AG09319 (cell line): ENCODE measurements at regions not wholly inside any gene's neighbourhood (a gene's known extent, or its start where the extent isn't known, plus 50 kb on each side); places are given as distances from the start of the nearest gene placed in this dataset.
"Not testable (repeated sequence)": the region's sequence is repeated elsewhere in the genome, so short reads cannot be mapped to it uniquely, and the experiment has no call there.

Source experiments
- DNase-seq: peaks from one replicate; pipeline ENCODE4 v3.0.0-alpha.2; 2010; ENCODE audit warnings: low read depth; ENCODE audit errors: extremely low read depth
- TF ChIP-seq, protein P1 (sequence below): IDR thresholded peaks from 2 replicates; pipeline ENCODE4 v1.5.1; 2011; ENCODE audit warnings: low read depth, mild to moderate bottlenecking, inconsistent platforms, low read length, moderate library complexity

DNA sequence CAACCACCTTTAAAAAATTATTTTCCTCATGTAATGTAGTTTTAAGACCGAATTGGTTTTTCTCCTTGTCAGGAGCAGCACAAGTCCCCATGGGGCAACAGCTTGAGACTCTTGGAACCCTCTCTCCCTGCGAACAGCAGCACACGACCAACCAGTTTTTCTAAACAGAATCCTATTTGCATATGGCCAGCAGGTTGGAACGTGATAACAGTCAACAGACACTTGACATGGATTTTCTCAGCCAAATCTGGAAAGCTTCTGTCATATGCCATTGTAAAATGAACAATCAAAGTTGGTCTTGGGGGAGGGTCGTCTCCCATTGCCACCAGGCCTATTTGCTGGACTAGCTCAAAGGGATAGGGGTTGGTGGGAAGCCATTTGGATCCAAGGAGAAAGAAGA is 1915.0 kb upstream of the FLRT2 start:
- DNase-seq, result no peak
- TF ChIP-seq, protein P1, sequence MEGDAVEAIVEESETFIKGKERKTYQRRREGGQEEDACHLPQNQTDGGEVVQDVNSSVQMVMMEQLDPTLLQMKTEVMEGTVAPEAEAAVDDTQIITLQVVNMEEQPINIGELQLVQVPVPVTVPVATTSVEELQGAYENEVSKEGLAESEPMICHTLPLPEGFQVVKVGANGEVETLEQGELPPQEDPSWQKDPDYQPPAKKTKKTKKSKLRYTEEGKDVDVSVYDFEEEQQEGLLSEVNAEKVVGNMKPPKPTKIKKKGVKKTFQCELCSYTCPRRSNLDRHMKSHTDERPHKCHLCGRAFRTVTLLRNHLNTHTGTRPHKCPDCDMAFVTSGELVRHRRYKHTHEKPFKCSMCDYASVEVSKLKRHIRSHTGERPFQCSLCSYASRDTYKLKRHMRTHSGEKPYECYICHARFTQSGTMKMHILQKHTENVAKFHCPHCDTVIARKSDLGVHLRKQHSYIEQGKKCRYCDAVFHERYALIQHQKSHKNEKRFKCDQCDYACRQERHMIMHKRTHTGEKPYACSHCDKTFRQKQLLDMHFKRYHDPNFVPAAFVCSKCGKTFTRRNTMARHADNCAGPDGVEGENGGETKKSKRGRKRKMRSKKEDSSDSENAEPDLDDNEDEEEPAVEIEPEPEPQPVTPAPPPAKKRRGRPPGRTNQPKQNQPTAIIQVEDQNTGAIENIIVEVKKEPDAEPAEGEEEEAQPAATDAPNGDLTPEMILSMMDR, result no peak

DNA sequence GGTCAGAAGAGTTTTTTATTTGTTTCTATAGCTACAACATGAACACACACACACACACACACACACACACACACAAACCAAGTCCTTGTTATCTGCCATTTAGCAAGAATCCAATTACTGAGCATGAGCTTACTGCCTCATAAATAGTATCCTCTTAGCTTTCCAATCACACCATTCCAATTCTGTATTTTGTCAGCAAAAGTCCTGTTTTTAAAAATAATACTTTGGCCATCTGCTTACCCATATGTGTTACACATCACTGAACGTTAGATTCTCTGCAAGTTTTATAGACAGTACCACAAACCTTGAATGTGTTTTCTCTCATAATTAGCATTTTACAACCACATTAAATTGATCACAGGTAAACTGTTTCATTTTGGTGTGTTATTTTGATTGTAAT is 1905.4 kb upstream of the FLRT2 start:
- no peak for DNase-seq
- TF ChIP-seq, protein P1, result no peak

DNA sequence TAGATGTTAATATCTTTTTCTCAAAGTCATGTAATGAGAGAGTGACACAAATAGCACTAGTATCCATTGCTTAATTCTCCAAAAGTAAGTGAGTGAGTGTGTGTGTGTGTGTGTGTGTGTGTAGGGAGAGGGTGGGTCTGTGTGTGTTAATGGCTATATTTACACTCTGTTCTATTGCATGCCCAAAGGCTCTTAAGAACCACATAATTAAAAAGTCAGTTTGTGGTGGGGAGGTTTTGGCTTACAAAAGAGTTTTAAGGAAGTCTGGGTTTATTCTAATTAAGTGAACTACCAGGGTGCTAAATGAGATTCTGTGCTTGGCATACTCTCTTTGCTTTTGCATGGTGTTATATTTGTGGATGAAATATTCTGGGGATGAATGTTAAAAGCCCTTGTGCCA is 1897.6 kb upstream of the FLRT2 start:
- DNase-seq, result no peak
- TF ChIP-seq, protein P1, result no peak

DNA sequence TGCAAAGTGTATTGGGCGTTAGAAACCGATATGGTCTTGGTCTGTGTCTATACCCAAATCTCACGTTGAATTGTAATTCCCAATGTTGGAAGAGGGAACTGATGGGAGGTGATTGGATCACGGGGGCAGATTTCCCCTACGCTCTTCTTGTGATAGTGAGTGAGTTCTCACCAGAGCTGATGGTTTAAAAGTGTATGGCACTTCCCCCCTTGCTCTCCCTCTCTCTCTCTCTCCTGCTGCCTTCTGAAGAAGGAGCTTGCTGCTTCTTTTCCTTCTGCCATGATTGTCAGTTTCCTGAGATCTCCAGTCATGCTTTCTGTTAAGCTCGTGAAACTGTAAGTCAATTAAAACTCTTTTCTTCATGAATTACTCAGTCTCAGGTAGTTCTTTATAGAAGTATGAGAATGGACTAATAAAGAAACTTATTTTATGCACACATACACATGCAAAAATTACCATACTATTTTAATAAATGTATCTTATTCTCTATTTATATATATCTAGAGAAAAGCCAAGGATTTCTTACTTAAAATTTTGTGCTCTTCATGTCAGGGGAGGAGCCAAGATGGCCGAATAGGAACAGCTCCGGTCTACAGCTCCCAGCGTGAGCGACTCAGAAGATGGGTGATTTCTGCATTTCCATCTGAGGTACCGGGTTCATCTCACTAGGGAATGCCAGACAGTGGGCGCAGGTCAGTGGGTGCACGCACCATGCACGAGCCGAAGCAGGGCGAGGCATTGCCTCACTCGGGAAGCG is 1891.0 kb upstream of the FLRT2 start:
- TF ChIP-seq, protein P1, result no peak
- DNase-seq, result no peak

DNA sequence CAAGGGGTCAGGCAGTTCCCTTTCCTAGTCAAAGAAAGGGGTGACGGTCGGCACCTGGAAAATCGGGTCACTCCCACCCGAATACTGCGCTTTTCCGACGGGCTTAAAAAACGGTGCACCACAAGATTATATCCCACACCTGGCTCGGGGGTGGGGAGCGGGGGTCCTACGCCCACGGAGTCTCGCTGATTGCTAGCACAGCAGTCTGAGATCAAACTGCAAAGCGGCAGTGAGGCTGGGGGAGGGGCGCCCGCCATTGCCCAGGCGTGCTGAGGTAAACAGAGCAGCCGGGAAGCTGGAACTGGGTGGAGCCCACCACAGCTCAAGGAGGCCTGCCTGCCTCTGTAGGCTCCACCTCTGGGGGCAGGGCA is 1890.5 kb upstream of the FLRT2 start:
- DNase-seq, result not testable (repeated sequence)

- TF ChIP-seq, protein P1, result no peak
- DNase-seq, result no peak
Measured at GRCh38 chr14:83646228-83646627, 1883.7 kb upstream of the FLRT2 start.

- no peak for DNase-seq
- TF ChIP-seq, protein P1, result no peak
Measured at GRCh38 chr14:83660597-83660996, 1869.3 kb upstream of the FLRT2 start.

DNA sequence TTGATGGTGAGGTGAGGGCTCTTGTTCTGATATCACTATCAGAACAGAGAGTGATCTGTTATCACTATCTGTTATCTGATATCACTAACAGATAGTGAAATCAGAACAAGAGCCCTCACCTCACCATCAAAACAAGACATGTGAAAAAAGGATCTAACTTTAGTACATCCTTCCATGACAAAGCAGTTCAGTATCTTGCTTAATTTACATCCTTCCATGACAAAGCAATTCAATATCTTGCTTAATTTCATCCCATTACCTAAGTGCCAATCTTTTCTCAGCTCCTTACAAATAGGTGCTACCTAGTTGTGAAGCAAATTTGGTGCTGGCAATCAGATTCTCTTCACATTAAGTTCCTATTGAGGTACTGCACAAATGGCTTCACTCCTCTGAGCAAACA is 1865.6 kb upstream of the FLRT2 start:
- TF ChIP-seq, protein P1, result no peak
- DNase-seq, result no peak
